Erythroblast (primary cell): ENCODE measurements at regions not wholly inside any gene's neighbourhood (a gene's known extent, or its start where the extent isn't known, plus 50 kb on each side); places are given as distances from the start of the nearest gene placed in this dataset.

Experiments
- DNase-seq, 2 experiments: peaks; one replicate each; lab custom pipeline; 2025; lab: John Stamatoyannopoulos, UW
- GATA1 ChIP-seq: IDR thresholded peaks from 2 replicates; pipeline ENCODE4 v1.6.1; 2011; ENCODE audit warnings: low read depth, mild to moderate bottlenecking, control low read depth, low read length, moderate library complexity
- POLR2A ChIP-seq: IDR thresholded peaks from 2 replicates; pipeline ENCODE4 v1.6.1; 2011; ENCODE audit warnings: mild to moderate bottlenecking, low read length

DNA sequence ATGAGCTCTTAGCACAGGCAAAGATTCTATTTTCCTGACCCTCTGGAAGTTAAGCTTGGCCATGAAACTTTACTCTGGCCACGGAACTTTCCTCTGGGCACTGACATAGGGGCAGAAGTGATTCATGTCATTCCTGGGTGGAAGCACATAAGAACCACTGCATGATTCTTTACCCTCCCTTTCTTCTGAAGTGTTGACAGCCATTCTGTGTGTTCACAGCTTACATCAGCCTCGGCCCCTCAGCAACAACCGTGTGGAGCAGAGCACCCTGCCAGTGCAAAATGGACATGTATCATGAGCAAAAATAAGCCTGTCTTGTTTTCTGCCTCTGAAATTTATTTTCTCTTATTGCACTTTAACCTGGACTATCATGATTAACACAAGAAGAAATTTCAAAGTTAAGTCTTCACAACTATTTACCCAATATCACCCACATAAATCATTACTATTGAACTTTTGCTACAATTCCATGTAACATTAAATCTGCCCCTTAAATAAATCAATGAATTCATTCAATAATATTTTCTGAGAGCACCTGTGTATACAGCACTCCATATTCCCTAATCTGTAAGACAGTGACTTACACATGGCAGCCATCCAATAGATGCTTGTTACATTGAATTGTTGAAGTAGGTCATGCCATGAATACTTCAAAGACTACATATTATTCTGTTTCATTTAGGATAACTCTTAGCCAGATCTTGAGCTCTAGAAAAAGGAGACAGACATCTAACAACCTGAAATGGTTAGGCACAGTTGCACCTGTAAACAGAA lies 531.9 kb downstream of the IRS1 start:
- no peak for DNase-seq
- no peak for TF ChIP-seq GATA1
- no peak for TF ChIP-seq POLR2A

DNA sequence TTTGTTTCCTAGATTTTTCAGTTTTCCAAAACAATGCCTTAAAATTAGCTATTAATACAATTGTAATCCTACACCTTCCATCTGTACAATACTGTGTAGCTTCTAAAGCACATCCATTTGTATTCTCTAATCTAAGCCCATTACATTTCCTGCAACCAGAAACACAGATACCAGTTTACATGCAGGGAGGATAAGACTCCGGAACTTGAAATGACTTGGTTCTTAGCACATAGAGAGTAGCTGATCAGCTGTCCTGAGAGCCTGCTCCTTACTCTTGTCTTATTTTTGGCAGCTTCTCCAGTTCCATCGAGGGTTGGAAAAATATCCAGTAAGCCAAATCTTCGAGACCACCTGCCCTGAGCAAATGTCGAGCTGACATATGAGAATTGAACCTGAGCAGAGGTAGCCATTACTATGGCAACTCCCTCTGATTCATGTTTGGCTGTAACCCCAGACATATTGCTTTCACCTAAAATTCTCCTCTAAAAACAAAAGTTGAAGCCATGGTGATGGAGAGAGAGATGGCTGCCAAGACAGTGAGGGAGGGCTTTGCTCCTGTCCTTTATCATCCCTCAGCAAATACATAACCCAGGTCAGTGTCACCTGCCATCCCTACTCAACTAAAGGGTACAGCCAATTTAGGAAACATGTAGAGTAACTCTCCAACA lies 542.8 kb downstream of the IRS1 start:
- DNase-seq, result no peak
- TF ChIP-seq GATA1 (no peak), POLR2A (no peak)

DNA sequence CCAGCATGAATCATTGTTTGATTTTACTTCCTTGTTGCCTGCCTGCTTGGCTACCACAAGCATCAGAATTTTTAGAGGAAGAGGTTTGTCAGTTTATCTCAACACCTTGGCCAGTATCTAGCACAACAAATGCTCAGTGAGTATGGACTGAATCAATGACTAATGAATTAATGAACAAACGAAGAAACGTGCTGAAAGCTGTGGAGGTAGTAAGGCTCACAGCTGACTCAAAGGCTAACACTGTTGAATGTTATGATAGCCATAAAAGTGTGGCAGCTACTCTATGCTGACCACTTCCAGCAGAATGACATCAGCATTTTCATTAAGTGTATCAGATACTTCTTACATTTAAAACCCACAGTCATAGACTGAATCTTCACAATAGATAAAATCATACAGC lies 543.4 kb downstream of the IRS1 start:
- TF ChIP-seq GATA1 (no peak), POLR2A (no peak)
- DNase-seq, result no peak

DNA sequence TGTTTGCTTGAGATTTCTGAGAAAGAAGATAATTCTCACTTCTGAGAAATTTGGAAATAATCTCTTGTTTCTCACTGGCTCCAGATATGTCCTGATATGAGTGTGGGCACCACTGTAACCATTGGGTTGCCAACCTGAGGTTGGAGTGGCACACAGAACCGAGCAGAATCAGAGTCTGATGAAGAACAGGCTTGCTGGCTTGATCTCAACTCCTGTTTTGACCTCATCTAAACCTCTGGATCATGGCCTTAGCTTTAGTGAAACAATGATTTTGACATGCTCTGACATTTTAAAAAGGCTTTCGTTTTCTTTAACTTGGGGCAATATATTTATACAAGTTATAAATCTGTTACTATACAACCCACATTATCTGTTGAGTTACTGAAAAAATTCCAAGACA lies 548.0 kb downstream of the IRS1 start:
- TF ChIP-seq GATA1 (no peak), POLR2A (no peak)
- DNase-seq, result no peak

DNA sequence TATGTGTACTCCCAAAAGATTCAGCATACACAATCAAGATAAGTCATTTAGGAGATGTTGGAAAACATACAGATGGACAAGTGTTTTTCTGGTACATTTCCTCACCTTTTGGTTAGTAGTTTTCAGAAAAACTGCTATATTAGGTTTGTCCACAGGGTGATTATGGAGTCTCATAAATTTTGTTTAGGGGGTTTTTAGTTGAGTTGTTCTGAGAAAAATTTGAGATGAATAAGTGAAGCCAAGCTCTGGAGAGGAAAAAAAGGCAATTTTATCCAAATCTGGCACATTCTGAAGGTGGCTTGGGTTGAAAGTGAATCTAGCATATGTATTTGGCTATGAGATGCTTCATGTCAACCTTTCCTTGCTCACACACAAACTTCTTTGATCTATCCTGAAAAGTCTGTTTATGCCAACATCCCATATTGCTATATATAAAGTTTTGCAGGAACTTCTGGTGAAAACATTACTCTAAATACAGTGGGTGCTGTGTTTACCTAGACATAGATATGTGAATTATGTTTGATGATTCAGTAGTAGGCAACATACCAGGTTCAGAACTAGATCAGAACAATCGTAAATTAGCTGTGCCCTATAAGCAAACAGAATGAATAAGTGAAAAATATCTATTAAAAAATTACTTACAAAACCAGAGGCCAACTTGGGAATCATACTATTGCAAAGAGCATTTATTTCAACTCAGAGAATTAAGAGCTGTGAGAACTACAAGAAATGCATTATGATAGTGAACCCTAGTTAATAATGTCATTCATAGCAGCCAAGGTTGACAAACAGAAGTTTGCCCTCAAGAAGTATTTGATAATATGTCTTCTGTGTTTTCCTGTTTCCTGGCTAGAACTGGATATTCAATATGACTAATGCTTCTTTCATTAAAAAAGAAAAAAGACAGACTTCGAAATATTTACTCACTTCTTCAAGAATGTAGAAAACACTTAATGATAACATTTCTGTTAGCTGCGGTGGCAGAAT lies 552.0 kb downstream of the IRS1 start:
- DNase-seq, result no peak
- TF ChIP-seq POLR2A (no peak), GATA1 (no peak)

DNA sequence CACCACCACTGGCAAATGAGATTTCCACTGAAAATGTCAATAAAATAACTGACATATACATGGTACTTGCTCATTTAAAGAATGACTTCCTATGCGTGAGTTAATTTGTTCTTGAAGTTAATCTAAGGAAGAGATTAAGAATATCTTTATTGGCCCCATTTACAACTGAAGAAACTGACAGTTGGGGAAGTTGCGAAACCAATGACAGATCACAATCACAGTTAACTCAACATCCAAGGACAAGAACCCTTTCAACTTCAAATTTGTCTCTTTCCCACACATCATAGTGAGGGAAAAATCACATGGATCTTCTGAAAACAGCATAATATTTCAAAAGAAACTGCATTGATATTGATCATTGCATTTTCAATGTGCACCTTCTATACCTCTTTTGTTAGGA lies 565.4 kb downstream of the IRS1 start:
- DNase-seq, result no peak
- no peak for TF ChIP-seq GATA1
- TF ChIP-seq POLR2A, result no peak

DNA sequence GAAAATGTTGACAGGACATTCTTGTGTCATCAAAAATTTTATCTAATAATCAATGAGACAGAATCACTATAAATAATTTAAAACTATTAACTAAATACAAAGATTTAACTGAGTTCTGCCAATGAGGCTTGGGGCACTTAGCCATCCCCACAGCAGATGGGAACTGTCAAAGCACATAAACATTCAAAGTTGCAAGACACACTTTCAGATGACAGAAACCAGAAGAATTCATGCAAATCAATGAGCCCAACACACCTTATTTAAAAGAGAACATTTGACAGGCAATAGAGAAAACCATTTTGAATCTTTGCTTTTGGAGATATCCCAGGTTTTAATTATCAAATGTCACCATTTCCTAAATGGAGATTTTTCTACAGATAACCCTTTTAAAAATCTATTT lies 566.2 kb downstream of the IRS1 start:
- TF ChIP-seq POLR2A (no peak), GATA1 (no peak)
- DNase-seq, result no peak

DNA sequence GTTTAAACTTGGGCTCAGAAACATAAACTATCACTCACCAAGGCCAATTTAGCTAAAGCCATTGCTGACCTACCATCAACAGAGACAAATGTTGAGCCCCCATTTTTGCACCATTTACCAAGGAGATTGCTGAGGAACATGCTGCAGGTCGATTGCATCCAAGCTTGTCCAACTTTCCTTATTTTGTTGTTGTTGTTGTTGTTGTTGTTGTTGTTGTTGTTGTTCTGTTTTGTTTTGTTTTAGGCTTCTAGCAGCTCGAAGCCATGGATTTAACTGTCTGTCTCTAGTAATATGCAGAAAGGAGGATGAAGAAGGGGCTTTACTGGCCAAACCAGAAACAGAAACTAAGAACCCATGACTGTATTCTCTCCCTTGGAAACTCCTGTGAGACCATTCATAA lies 571.5 kb downstream of the IRS1 start:
- no peak for DNase-seq
- TF ChIP-seq POLR2A (no peak), GATA1 (no peak)

DNA sequence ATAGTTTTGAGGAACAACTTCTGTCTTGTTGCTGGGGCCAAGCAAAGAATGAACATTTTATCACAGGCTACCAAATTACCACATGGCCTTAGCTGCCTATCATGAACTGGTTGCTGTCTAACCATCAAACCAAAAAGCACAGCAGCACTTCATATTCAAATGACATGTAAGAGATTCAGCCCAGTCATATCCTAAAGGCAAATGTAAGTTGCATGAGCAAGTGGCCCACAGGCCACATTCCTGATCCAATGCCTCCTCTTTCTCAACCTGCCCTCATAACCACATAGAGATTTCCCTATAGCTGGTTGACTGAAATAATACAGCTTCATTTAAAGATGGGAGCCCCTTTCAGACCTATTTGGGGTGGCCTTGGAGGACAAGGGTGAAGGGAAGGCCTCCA lies 572.3 kb downstream of the IRS1 start:
- TF ChIP-seq GATA1, result no peak
- TF ChIP-seq POLR2A, result no peak
- no peak for DNase-seq

DNA sequence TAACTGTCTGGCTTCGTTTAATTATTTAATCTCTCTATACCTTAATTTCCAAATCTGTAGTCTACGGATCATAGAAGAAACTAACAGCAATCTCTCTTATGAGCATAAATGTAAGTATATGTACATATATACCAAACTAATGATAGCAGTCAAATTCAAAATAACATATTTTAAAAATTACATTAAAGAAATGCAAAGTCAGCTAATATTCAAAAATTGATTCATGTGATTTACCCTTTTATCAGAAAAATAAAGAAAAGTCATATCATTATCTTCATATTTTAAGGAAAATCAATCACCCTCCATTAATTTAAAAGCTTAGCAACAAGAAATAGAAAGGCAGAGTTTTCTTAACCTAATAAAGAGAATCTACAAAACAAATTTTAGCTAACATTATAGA lies 575.9 kb downstream of the IRS1 start:
- TF ChIP-seq GATA1, result no peak
- TF ChIP-seq POLR2A, result no peak
- no peak for DNase-seq

DNA sequence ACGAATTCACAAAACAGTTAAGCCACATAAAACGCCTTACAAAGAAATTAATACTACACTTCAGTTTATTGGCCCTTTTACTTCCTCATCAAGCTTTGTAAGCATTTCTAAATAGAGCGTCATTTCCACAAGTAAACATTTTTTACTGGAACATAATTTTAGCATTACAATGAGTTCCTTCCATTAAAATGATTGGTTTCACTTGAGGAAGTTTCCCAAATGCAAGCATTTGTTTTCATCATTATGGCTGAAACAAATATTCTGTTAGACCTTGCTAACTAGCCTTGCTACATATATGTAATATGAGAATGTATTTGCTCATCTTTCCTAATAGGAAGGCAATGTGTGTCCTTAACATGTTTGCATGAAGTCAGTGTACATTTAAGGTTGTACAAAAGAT lies 579.1 kb downstream of the IRS1 start:
- TF ChIP-seq POLR2A, result no peak
- no peak for TF ChIP-seq GATA1

DNA sequence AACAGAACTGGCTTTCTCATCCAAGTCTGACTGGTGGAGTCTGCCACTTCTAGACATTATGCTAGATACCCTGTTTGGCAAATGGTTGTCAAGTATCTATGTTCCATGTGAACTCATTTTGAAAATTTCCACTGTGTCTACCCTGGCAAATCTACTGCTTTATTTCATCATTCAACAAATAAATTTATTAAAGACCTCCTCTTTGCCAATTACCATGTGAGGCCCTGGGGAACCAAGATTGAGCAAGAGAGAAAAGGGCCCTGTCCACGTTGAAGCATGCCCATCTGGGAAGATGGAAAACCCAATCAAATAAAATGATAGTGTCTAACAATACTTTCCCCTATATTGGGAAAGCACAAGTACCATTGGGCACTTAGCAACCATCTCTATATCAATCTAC lies 582.4 kb downstream of the IRS1 start:
- TF ChIP-seq GATA1 (no peak), POLR2A (no peak)
- no peak for DNase-seq

More for the DNA sequence above, 579.1 kb downstream of the IRS1 start:
- no peak for DNase-seq

DNA sequence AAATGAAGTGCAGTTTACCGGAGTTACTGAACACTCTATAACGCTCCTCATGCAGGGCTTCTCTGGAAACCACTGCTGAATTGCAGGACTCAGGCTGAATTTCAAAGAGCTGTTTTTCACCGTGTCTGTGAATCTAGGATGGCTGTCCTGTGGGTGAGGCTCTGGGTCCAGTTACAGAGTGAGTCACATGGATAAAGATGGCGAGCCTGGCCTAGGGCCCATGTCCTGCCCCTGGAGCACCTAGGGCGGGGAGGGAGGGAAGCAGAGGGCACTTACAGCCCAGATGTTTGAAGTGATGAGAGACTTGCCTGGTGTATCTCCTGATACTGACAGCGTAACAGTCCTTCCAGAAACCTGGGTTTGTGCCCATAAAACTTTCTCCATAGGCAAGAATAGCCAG lies 583.0 kb downstream of the IRS1 start:
- no peak for DNase-seq
- no peak for TF ChIP-seq GATA1
- TF ChIP-seq POLR2A, result no peak
